Brain microvascular endothelial cell (primary cell): ENCODE measurements at regions not wholly inside any gene's neighbourhood (a gene's known extent, or its start where the extent isn't known, plus 50 kb on each side); places are given as distances from the start of the nearest gene placed in this dataset.

Source experiments
- DNase-seq: peaks from one replicate; pipeline ENCODE4 v3.0.0-alpha.2; 2020
- H3K27ac ChIP-seq: fragments of 250-450 bp; sonication (Bioruptor Pico); 2 replicates; pipeline ENCODE4 v1.5.1; 2020; ENCODE audit warnings: mild to moderate bottlenecking, moderate library complexity
- H3K27me3 ChIP-seq: fragments of 250-450 bp; sonication (Bioruptor Pico); replicated peaks from 2 replicates; pipeline ENCODE4 v1.5.1; 2020; ENCODE audit warnings: mild to moderate bottlenecking
- H3K36me3 ChIP-seq: fragments of 250-450 bp; sonication (Bioruptor Pico); replicated peaks from 2 replicates; pipeline ENCODE4 v1.5.1; 2020; ENCODE audit warnings: mild to moderate bottlenecking
- H3K4me3 ChIP-seq: 2 replicates; pipeline ENCODE4 v1.5.1; 2011; ENCODE audit warnings: low read depth, mild to moderate bottlenecking, control low read depth, low read length, moderate library complexity
- in situ Hi-C: cut with HindIII; loops from 2 replicates; pipeline ENCODE4 v1.10.0; 2017; ENCODE audit warnings: low sequenced_read_pairs, low pct_ligation_motif_present
- TF ChIP-seq, protein P1 (sequence below): IDR thresholded peaks from 2 replicates; pipeline ENCODE4 v1.5.1; 2011; ENCODE audit warnings: low read depth, mild to moderate bottlenecking, moderate library complexity, low read length, control low read depth, inconsistent platforms; ENCODE audit errors: missing control alignments

DNA sequence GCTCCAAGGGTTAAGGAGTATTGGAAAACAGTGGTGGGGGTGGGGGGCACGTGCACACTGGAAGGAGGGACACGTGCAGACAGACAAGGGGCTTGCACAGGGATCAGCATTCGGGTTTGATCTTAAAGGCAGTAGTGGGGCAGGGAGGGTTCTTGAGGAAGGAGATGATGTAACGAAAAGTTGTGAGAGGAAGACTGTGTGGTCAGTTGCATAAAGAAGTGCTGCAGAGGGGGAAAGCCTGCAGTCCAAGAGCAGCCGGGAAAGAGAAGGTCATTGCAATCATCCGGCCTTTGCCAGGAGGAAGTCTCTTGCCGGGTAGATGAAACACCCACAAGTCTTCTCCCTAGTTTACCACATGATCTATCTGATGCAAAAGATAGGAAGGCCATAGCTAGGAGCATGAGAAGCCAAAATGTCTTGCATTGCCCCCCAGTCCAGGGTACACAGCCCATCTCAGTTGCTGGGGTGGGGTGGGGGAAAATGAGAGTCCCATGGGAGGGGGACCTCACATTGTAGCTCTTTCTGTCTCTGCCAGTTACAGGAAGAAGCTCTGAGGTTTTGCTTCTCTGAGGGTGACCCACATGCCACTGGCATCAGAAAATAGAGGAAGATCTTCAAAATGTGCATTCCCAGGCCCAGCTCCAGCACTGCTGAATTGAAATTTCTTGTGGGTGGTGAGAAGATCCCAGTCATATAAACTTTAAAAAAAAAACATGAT lies 202.5 kb upstream of the RAB4A start:
- in situ Hi-C loops: no loop called here
- TF ChIP-seq, protein P1, sequence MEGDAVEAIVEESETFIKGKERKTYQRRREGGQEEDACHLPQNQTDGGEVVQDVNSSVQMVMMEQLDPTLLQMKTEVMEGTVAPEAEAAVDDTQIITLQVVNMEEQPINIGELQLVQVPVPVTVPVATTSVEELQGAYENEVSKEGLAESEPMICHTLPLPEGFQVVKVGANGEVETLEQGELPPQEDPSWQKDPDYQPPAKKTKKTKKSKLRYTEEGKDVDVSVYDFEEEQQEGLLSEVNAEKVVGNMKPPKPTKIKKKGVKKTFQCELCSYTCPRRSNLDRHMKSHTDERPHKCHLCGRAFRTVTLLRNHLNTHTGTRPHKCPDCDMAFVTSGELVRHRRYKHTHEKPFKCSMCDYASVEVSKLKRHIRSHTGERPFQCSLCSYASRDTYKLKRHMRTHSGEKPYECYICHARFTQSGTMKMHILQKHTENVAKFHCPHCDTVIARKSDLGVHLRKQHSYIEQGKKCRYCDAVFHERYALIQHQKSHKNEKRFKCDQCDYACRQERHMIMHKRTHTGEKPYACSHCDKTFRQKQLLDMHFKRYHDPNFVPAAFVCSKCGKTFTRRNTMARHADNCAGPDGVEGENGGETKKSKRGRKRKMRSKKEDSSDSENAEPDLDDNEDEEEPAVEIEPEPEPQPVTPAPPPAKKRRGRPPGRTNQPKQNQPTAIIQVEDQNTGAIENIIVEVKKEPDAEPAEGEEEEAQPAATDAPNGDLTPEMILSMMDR: no peak
- Histone ChIP-seq H3K27me3 (peaks cover 2% of the 10 kb centered on the region), H3K27ac (no peak overlapping the region), H3K36me3 (no peaks in the 10 kb centered on the region), H3K4me3 (no peak overlapping the region)
- DNase-seq: no peak

DNA sequence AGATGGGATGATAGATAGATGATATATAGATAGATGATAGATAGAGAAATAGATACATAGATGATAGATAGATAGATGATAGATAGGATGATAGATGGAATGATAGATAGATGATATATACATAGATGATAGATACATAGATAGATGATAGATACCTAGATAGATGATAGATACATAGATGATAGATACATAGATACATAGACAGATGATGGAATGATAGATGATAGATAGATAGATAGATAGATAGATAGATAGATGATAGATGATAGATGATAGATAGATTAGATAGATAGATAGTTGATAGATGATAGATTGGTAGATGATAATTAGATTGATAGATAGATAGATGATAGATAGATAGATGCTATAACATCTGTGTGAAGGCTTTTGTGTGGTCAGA lies 201.7 kb upstream of the RAB4A start:
- in situ Hi-C loops: no loop called here
- Histone ChIP-seq H3K36me3 (no peaks in the 10 kb centered on the region), H3K4me3 (no peak overlapping the region), H3K27me3 (peaks cover 2% of the 10 kb centered on the region), H3K27ac (no peak overlapping the region)
- DNase-seq: no peak
- TF ChIP-seq, protein P1: no peak

DNA sequence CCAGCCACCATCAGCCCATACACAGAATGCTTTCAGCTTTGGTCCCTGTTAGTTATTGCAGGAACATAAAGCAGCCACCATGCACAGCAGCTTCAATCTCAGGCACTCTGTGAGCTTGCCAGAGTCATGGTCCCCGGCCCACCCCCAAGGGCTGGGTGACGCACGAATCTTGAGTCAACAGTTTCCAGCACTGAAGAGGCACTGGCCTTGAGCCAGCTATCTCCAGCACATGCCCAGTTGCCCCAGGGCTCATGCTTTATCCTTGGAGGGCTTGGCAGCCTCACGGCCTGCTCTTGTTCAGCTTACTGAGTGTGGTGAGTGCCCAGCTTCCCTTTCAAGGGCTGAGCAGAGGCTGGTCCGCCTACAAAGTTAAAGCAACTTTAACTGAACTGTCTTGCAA lies 200.7 kb upstream of the RAB4A start:
- no peak overlapping the region for H3K27ac ChIP-seq
- DNase-seq: peak; percentile 28
- H3K4me3 ChIP-seq: no peak overlapping the region
- in situ Hi-C loops: no loop called here
- TF ChIP-seq, protein P1: no peak
- peaks cover 2% of the 10 kb centered on the region for H3K27me3 ChIP-seq
- no peaks in the 10 kb centered on the region for H3K36me3 ChIP-seq

DNA sequence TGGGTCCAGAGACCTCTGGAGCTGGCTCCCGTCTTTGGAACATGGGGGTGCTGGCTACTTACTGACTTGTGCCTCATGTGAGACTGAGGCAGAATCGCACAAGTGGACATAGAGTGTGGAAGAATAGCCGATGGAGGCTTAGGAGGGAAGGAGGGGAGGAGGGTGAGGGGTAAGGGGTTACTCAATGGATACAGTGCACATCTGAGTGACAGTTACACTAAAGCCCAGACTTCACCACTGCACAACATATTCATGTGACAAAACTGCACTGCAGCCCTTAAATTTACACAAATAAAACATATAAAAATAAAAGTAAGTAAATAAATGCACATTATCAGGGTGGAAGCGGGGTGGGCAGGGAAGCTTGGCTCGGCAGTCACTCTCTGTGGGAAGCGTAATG lies 197.7 kb upstream of the RAB4A start:
- TF ChIP-seq, protein P1: no peak
- DNase-seq: no peak
- H3K4me3 ChIP-seq: no peak overlapping the region

DNA sequence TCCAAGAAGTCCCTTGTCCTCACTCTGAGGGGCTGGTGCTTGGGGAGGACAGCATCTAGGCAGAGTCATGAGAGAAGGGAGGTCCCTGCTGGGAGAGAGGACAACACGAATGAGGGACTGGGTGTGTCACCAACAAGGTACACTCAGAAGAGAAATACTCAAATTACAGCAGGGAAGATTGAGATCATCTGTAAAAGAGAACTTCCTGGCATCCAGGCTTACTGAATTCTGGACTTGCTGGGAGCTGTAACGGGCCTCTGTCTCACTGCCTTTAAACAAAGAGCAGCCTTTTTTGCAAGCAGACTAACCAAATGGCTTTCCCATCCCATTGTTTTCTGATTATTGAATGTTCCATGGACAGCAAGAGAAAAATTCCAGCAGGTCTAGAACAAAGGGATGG lies 195.7 kb upstream of the RAB4A start:
- no peak for DNase-seq
- Histone ChIP-seq H3K27me3 (no peaks in the 10 kb centered on the region), H3K27ac (no peak overlapping the region), H3K36me3 (no peaks in the 10 kb centered on the region), H3K4me3 (no peak overlapping the region)
- in situ Hi-C loops: no loop called here
- TF ChIP-seq, protein P1: no peak

More for the DNA sequence above, 197.7 kb upstream of the RAB4A start:
- H3K27me3 ChIP-seq: peaks cover 2% of the 10 kb centered on the region
- H3K36me3 ChIP-seq: no peaks in the 10 kb centered on the region
- H3K27ac ChIP-seq: no peak overlapping the region
- in situ Hi-C loops: no loop called here

DNA sequence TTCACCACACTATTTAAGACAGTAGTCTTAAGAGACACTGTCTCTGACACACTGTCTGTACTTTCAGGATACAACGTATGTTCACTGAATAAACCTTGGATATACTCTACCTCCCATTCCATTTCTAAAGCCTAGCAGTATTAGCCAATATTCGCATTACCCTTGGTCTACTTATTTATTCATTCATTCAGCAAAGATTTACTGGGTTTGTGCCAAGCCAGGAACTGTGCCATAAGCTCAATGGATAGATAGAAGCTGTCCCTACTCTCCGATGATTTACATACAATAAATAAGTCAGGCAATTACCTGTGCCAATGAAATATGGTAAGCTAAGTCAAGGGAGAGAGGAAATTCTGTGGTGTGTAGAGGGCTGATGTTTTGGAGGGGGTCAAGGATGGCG lies 195.2 kb upstream of the RAB4A start:
- TF ChIP-seq, protein P1: no peak
- Histone ChIP-seq H3K27me3 (no peaks in the 10 kb centered on the region), H3K27ac (no peak overlapping the region), H3K36me3 (no peaks in the 10 kb centered on the region), H3K4me3 (no peak overlapping the region)
- in situ Hi-C loops: no loop called here
- DNase-seq: no peak
